22Rv1 (cell line): ENCODE measurements at regions not wholly inside any gene's neighbourhood (a gene's known extent, or its start where the extent isn't known, plus 50 kb on each side); places are given as distances from the start of the nearest gene placed in this dataset.

Source experiments
- CTCF ChIP-seq: fragments of 450-650 bp; IDR thresholded peaks from 2 replicates; pipeline ENCODE4 v1.5.1; 2017; ENCODE audit warnings: mild to moderate bottlenecking
- ZFX ChIP-seq: fragments of 450-650 bp; IDR thresholded peaks from 2 replicates; pipeline ENCODE4 v1.6.1; 2017; ENCODE audit warnings: antibody characterized with exemption, borderline replicate concordance

DNA sequence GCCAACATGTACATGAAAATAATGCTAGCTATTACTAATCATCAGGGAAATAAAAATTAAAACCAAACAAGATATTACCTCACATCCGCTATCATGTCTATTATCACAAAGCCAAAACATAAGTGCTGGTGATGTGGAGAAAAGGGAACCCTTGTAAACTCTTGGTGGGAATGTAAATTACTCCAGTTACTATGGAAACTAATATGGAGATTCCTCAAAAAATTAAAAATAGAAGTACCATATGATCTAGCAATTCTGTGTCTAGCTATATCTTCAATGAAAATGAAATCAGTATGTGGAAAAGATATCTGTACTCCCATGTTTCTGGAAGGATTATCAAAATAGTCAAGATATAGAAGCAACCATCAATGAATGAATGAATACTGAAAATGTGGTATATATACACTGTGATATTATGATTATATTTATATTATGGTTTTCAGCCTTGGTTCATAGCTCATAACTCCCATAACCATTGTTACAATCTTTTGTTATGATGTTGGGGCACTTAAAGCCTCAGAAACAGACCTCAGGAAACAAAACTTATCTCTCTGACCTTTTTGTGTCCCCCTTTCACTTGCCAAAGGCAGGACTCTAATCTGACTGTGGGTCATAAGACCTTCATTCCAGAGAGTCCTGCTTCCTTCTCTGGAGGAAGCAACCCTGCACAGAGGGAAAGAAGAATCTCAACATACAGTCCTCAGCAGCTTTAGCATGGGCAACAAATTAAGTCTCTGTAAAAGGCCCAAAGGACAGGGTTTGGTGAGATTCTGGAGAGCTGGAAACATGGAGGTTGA is 933.2 kb downstream of the ADGRL3 start:
- TF ChIP-seq CTCF, result no peak
- TF ChIP-seq ZFX, result no peak
